SK-MEL-5 (cell line): ENCODE measurements at regions not wholly inside any gene's neighbourhood (a gene's known extent, or its start where the extent isn't known, plus 50 kb on each side); places are given as distances from the start of the nearest gene placed in this dataset.

Experiments
- DNase-seq: peaks from one replicate; pipeline ENCODE4 v3.0.0-alpha.2; 2016; ENCODE audit warnings: low read depth, low spot score
- in situ Hi-C: cut with HindIII; loops from 2 replicates; pipeline ENCODE4 v1.10.0; 2016; ENCODE audit warnings: low sequenced_read_pairs, high pct_unique_total_duplicates, low pct_unique_long_range_greater_than_20kb

- DNase-seq = no peak
- in situ Hi-C loops = no loop called here
Observed at GRCh38 chr10:120300513-120300912, 156.5 kb upstream of the PLPP4 start.

- DNase-seq = no peak
- in situ Hi-C loops = no loop called here
Observed at GRCh38 chr10:120308589-120308988, 148.4 kb upstream of the PLPP4 start.

GRCh38 chr10:120313715-120314114 lies 143.3 kb upstream of the PLPP4 start:
- no peak for DNase-seq
- in situ Hi-C loops = no loop called here

GRCh38 chr10:120314442-120314841 lies 142.6 kb upstream of the PLPP4 start:
- in situ Hi-C loops = no loop called here
- DNase-seq = no peak

- in situ Hi-C loops = no loop called here
- DNase-seq = no peak
Observed at GRCh38 chr10:120318862-120319261, 138.2 kb upstream of the PLPP4 start.

GRCh38 chr10:120327675-120328074 lies 129.4 kb upstream of the PLPP4 start:
- DNase-seq = no peak
- in situ Hi-C loops = no loop called here

- in situ Hi-C loops = no loop called here
- DNase-seq = peak; percentile 2
Observed at GRCh38 chr10:120328647-120329046, 128.4 kb upstream of the PLPP4 start.

- in situ Hi-C loops = no loop called here
- DNase-seq = no peak
Observed at GRCh38 chr10:120335553-120335952, 121.5 kb upstream of the PLPP4 start.

- in situ Hi-C loops = no loop called here
- no peak for DNase-seq
Observed at GRCh38 chr10:120336306-120336910, 120.6 kb upstream of the PLPP4 start.

GRCh38 chr10:120336911-120337540 lies 120.0 kb upstream of the PLPP4 start:
- in situ Hi-C loops = no loop called here
- DNase-seq = peak; percentile 70

- no peak for DNase-seq
- in situ Hi-C loops = no loop called here
Observed at GRCh38 chr10:120342115-120342714, 114.8 kb upstream of the PLPP4 start.

- no peak for DNase-seq
- in situ Hi-C loops = no loop called here
Observed at GRCh38 chr10:120345186-120345585, 111.8 kb upstream of the PLPP4 start.

GRCh38 chr10:120347644-120348043 lies 109.4 kb upstream of the PLPP4 start:
- in situ Hi-C loops = no loop called here
- no peak for DNase-seq

- DNase-seq = no peak
- in situ Hi-C loops = no loop called here
Observed at GRCh38 chr10:120349069-120349468, 108.0 kb upstream of the PLPP4 start.

- in situ Hi-C loops = no loop called here
- no peak for DNase-seq
Observed at GRCh38 chr10:120355425-120355824, 101.6 kb upstream of the PLPP4 start.

GRCh38 chr10:120360571-120360970 lies 96.5 kb upstream of the PLPP4 start:
- in situ Hi-C loops = no loop called here
- DNase-seq = no peak

- DNase-seq = no peak
- in situ Hi-C loops = no loop called here
Observed at GRCh38 chr10:120365872-120366271, 91.2 kb upstream of the PLPP4 start.

- no peak for DNase-seq
- in situ Hi-C loops = no loop called here
Observed at GRCh38 chr10:120367341-120367740, 89.7 kb upstream of the PLPP4 start.

GRCh38 chr10:120368338-120368737 lies 88.7 kb upstream of the PLPP4 start:
- DNase-seq = no peak
- in situ Hi-C loops = no loop called here
